ENCODE measurements at regions not wholly inside any gene's neighbourhood (a gene's known extent, or its start where the extent isn't known, plus 50 kb on each side); places are given as distances from the start of the nearest gene placed in this dataset.

- no peak for TF ChIP-seq CTCF (IDR thresholded peaks at IDR 0.05; ENCODE audit: low read depth, low read length, missing control alignments)
- H3K4me3 ChIP-seq (replicated peaks; ENCODE audit: low read depth, low read length) = no peak overlapping the region
- no peak for DNase-seq (ENCODE audit: extremely low read depth, low read depth)
These were observed 103.8 kb downstream of the HTR5A start for GRCh38 chr7:155173905-155174304.

GRCh38 chr7:155178096-155178495 is 108.0 kb downstream of the HTR5A start:
- TF ChIP-seq CTCF (IDR thresholded peaks at IDR 0.05; ENCODE audit: low read depth, low read length, missing control alignments) = no peak
- no peak for DNase-seq (ENCODE audit: extremely low read depth, low read depth)

GRCh38 chr7:155181768-155182167 is 111.6 kb downstream of the HTR5A start:
- no peak for TF ChIP-seq CTCF (IDR thresholded peaks at IDR 0.05; ENCODE audit: low read depth, low read length, missing control alignments)
- DNase-seq (ENCODE audit: extremely low read depth, low read depth) = no peak
- H3K4me3 ChIP-seq (replicated peaks; ENCODE audit: low read depth, low read length) = no peak overlapping the region

More at GRCh38 chr7:155178096-155178495, 108.0 kb downstream of the HTR5A start:
- no peak overlapping the region for H3K4me3 ChIP-seq (replicated peaks; ENCODE audit: low read depth, low read length)

GRCh38 chr7:155182406-155182970 is 112.4 kb downstream of the HTR5A start:
- H3K4me3 ChIP-seq (replicated peaks; ENCODE audit: low read depth, low read length) = no peak overlapping the region
- DNase-seq (ENCODE audit: extremely low read depth, low read depth) = no peak
- TF ChIP-seq CTCF (IDR thresholded peaks at IDR 0.05; ENCODE audit: low read depth, low read length, missing control alignments) = no peak

- TF ChIP-seq CTCF (IDR thresholded peaks at IDR 0.05; ENCODE audit: low read depth, low read length, missing control alignments) = no peak
- no peak for DNase-seq (ENCODE audit: extremely low read depth, low read depth)
- no peak overlapping the region for H3K4me3 ChIP-seq (replicated peaks; ENCODE audit: low read depth, low read length)
These were observed 113.5 kb downstream of the HTR5A start for GRCh38 chr7:155183655-155184054.

GRCh38 chr7:155184923-155185322 is 112.8 kb upstream of the INSIG1 start:
- no peak overlapping the region for H3K4me3 ChIP-seq (replicated peaks; ENCODE audit: low read depth, low read length)
- no peak for DNase-seq (ENCODE audit: extremely low read depth, low read depth)
- TF ChIP-seq CTCF (IDR thresholded peaks at IDR 0.05; ENCODE audit: low read depth, low read length, missing control alignments) = no peak

Measured in HFF-Myc (cell line).